ENCODE measurements at regions not wholly inside any gene's neighbourhood (a gene's known extent, or its start where the extent isn't known, plus 50 kb on each side); places are given as distances from the start of the nearest gene placed in this dataset.

DNA sequence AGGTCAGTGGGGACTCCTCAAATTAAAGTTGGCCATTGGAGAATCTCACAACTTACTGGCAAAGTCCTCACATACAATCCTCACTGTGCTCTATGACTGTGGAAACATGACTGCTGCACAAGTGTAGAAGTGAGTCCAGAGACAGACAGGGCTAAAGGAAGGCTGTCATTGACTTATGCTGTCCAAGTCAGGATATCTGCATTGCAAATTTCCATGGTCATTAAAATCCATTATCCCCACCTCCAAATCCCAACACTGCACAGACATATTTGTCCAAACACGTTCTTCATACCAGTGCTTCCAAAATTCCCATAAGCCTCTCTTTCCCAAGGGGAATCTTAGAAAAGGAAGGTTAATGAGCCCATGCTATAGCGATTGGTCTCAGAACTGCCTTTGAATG, 396.8 kb upstream of the ANKRD30A start:
- Histone ChIP-seq H3K27me3 (no peaks in the 10 kb centered on the region), H3K36me3 (ENCODE audit: low read depth, missing control alignments) (no peaks in the 10 kb centered on the region), H3K27ac (no peak overlapping the region), H3K4me3 (no peak overlapping the region), H3K4me1 (no peaks in the 10 kb centered on the region), H3K9me3 (no peaks in the 10 kb centered on the region)
- no peak for TF ChIP-seq POLR2A (IDR thresholded peaks at IDR 0.05)
- TF ChIP-seq, protein P1, sequence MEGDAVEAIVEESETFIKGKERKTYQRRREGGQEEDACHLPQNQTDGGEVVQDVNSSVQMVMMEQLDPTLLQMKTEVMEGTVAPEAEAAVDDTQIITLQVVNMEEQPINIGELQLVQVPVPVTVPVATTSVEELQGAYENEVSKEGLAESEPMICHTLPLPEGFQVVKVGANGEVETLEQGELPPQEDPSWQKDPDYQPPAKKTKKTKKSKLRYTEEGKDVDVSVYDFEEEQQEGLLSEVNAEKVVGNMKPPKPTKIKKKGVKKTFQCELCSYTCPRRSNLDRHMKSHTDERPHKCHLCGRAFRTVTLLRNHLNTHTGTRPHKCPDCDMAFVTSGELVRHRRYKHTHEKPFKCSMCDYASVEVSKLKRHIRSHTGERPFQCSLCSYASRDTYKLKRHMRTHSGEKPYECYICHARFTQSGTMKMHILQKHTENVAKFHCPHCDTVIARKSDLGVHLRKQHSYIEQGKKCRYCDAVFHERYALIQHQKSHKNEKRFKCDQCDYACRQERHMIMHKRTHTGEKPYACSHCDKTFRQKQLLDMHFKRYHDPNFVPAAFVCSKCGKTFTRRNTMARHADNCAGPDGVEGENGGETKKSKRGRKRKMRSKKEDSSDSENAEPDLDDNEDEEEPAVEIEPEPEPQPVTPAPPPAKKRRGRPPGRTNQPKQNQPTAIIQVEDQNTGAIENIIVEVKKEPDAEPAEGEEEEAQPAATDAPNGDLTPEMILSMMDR (IDR thresholded peaks at IDR 0.05), result no peak
- intact Hi-C loops (cut with DNase I; ENCODE audit: low total_unique reads), result no loop called here
- DNase-seq, result no peak
- 60 to 85% methylated on average over 2 of the region's 2 CpGs for WGBS, 2 donors

GRCh38 chr10:36725581-36726520, 399.5 kb upstream of the ANKRD30A start:
- Histone ChIP-seq H3K4me1 (no peaks in the 10 kb centered on the region), H3K4me3 (no peak overlapping the region), H3K27ac (no peak overlapping the region), H3K9me3 (no peaks in the 10 kb centered on the region), H3K27me3 (no peaks in the 10 kb centered on the region), H3K36me3 (ENCODE audit: low read depth, missing control alignments) (no peaks in the 10 kb centered on the region)
- intact Hi-C loops (cut with DNase I; ENCODE audit: low total_unique reads), result no loop called here
- DNase-seq, result no peak
- 76 to 79% methylated on average over 6 of the region's 6 CpGs for WGBS, 2 donors
- TF ChIP-seq, protein P1 (IDR thresholded peaks at IDR 0.05), result no peak
- TF ChIP-seq POLR2A (IDR thresholded peaks at IDR 0.05), result no peak

GRCh38 chr10:36722777-36723176, 402.6 kb upstream of the ANKRD30A start:
- no peak overlapping the region for H3K27ac ChIP-seq
- TF ChIP-seq, protein P1 (IDR thresholded peaks at IDR 0.05), result no peak
- TF ChIP-seq POLR2A (IDR thresholded peaks at IDR 0.05), result no peak
- no peaks in the 10 kb centered on the region for H3K27me3 ChIP-seq
- WGBS, 2 donors, result 67 to 79% methylated on average over 9 of the region's 9 CpGs
- intact Hi-C loops (cut with DNase I; ENCODE audit: low total_unique reads), result no loop called here
- no peaks in the 10 kb centered on the region for H3K36me3 ChIP-seq (ENCODE audit: low read depth, missing control alignments)
- H3K4me1 ChIP-seq, result no peaks in the 10 kb centered on the region
- no peak overlapping the region for H3K4me3 ChIP-seq
- DNase-seq, result no peak
- H3K9me3 ChIP-seq, result no peaks in the 10 kb centered on the region

- no peak for TF ChIP-seq POLR2A (IDR thresholded peaks at IDR 0.05)
- TF ChIP-seq, protein P1 (IDR thresholded peaks at IDR 0.05), result no peak
- intact Hi-C loops (cut with DNase I; ENCODE audit: low total_unique reads), result no loop called here
- no peaks in the 10 kb centered on the region for H3K9me3 ChIP-seq
- 51 to 52% methylated on average over 2 of the region's 2 CpGs for WGBS, 2 donors
- H3K27ac ChIP-seq, result no peak overlapping the region
- DNase-seq, result no peak
- H3K27me3 ChIP-seq, result no peaks in the 10 kb centered on the region
- H3K4me1 ChIP-seq, result no peaks in the 10 kb centered on the region
- no peaks in the 10 kb centered on the region for H3K36me3 ChIP-seq (ENCODE audit: low read depth, missing control alignments)
- H3K4me3 ChIP-seq, result no peak overlapping the region
Observed at GRCh38 chr10:36721871-36722270, 403.5 kb upstream of the ANKRD30A start.

DNA sequence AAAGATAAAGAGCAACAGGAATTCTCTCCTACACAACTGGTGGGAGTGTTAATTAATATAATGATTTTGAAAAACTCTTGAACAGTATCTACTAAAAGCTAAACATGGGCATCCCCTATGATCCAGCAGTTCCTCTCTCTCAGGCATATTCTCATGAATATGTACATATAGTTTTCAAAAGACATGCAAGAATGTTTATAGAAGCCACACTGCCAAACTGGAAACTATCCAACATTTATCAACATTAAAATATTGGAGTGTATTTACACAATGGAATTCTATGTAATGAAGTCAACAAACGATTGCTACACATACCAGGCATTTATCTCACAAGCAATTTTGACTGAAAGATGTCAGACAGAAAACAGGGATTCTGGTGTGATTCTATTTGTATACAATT, 404.5 kb upstream of the ANKRD30A start:
- H3K27me3 ChIP-seq, result no peaks in the 10 kb centered on the region
- intact Hi-C loops (cut with DNase I; ENCODE audit: low total_unique reads), result no loop called here
- no peaks in the 10 kb centered on the region for H3K36me3 ChIP-seq (ENCODE audit: low read depth, missing control alignments)
- H3K9me3 ChIP-seq, result no peaks in the 10 kb centered on the region
- DNase-seq, result no peak
- no peaks in the 10 kb centered on the region for H3K4me1 ChIP-seq
- TF ChIP-seq, protein P1 (IDR thresholded peaks at IDR 0.05), result no peak
- TF ChIP-seq POLR2A (IDR thresholded peaks at IDR 0.05), result no peak
- H3K4me3 ChIP-seq, result no peak overlapping the region
- H3K27ac ChIP-seq, result no peak overlapping the region
- 60 to 71% methylated on average over 1 of the region's 1 CpG for WGBS, 2 donors
